Neural cell (in vitro differentiated cells): ENCODE measurements at regions not wholly inside any gene's neighbourhood (a gene's known extent, or its start where the extent isn't known, plus 50 kb on each side); places are given as distances from the start of the nearest gene placed in this dataset.

Source experiments
- H2AFZ ChIP-seq: fragments of 200-600, 300-800 bp; sonication (generic), shearing (Covaris generic); 2 replicates; pipeline ENCODE4 v1.6.0; 2014; ENCODE audit warnings: low read depth, mild to moderate bottlenecking, antibody characterized with exemption, low read length, moderate library complexity
- H3F3A ChIP-seq: fragments of 200-600 bp; shearing (Covaris generic); 2 replicates; pipeline ENCODE4 v1.6.1; 2016; ENCODE audit warnings: mild to moderate bottlenecking, moderate library complexity, mixed read lengths, antibody characterized with exemption, low read length; ENCODE audit not compliant: insufficient read depth, poor library complexity, severe bottlenecking
- H3K27ac ChIP-seq: fragments of 200-600, 300-800 bp; sonication (generic), shearing (Covaris generic); 2 replicates; pipeline ENCODE4 v1.5.1; 2014; ENCODE audit warnings: mild to moderate bottlenecking, low read length, moderate library complexity
- H3K27me3 ChIP-seq: fragments of 300-800, 200-600 bp; sonication (generic), shearing (Covaris generic); 2 replicates; pipeline ENCODE4 v1.6.0; 2014; ENCODE audit warnings: mild to moderate bottlenecking, low read depth, low read length, moderate library complexity; ENCODE audit not compliant: insufficient read depth
- H3K36me3 ChIP-seq: fragments of 300-800, 200-600 bp; sonication (generic), shearing (Covaris generic); 2 replicates; pipeline ENCODE4 v1.5.1; 2014; ENCODE audit warnings: mild to moderate bottlenecking, antibody characterized with exemption, low read length, moderate library complexity; ENCODE audit not compliant: insufficient read depth
- H3K4me2 ChIP-seq: fragments of 300-800, 200-600 bp; sonication (generic), shearing (Covaris generic); 2 replicates; pipeline ENCODE4 v1.6.0; 2014; ENCODE audit warnings: mild to moderate bottlenecking, low read length
- H3K4me3 ChIP-seq: fragments of 300-800, 200-600 bp; sonication (generic), shearing (Covaris generic); 2 replicates; pipeline ENCODE4 v1.5.1; 2014; ENCODE audit warnings: mild to moderate bottlenecking, low read length, moderate library complexity
- H3K79me2 ChIP-seq: fragments of 200-600 bp; shearing (Covaris generic); replicated peaks from 2 replicates; pipeline ENCODE4 v1.6.0; 2014; ENCODE audit warnings: mild to moderate bottlenecking, low read length, moderate library complexity; ENCODE audit not compliant: insufficient read depth
- H3K9ac ChIP-seq: fragments of 300-800, 200-600 bp; sonication (generic), shearing (Covaris generic); 2 replicates; pipeline ENCODE4 v1.6.1; 2016; ENCODE audit warnings: mild to moderate bottlenecking, low read length, mixed read lengths
- H3K9me2 ChIP-seq: fragments of 200-600 bp; shearing (Covaris generic); 2 replicates; pipeline ENCODE4 v1.6.1; 2016; ENCODE audit warnings: mild to moderate bottlenecking, low read length, mixed read lengths; ENCODE audit not compliant: insufficient read depth
- H3K9me3 ChIP-seq: fragments of 200-600, 300-800 bp; sonication (generic), shearing (Covaris generic); 2 replicates; pipeline ENCODE4 v1.6.1; 2016; ENCODE audit warnings: mild to moderate bottlenecking, mixed run types, low read length, moderate library complexity, mixed read lengths
- H4K20me1 ChIP-seq: fragments of 200-600 bp; shearing (Covaris generic); 2 replicates; pipeline ENCODE4 v1.6.1; 2016; ENCODE audit warnings: mild to moderate bottlenecking, mixed run types; ENCODE audit not compliant: insufficient read depth
- CTCF ChIP-seq: fragments of 450-650 bp; IDR thresholded peaks from 2 replicates; pipeline ENCODE4 v1.5.1; 2014; ENCODE audit warnings: antibody characterized with exemption, mild to moderate bottlenecking, moderate library complexity; ENCODE audit not compliant: poor library complexity, severe bottlenecking
- EP300 ChIP-seq: fragments of 450-650 bp; conservative IDR thresholded peaks from 2 replicates; pipeline ENCODE4 v1.6.1; 2014; ENCODE audit warnings: antibody characterized with exemption, mild to moderate bottlenecking, moderate library complexity; ENCODE audit not compliant: poor library complexity, severe bottlenecking
- EZH2 ChIP-seq: fragments of 200-600, 300-800 bp; shearing (Covaris generic), sonication (generic); IDR thresholded peaks from 2 replicates; pipeline ENCODE4 v1.6.1; 2014; ENCODE audit warnings: antibody characterized with exemption, low read length, borderline replicate concordance, mild to moderate bottlenecking; ENCODE audit not compliant: insufficient read depth, poor library complexity, severe bottlenecking
- MXI1 ChIP-seq: fragments of 450-650 bp; conservative IDR thresholded peaks from 2 replicates; pipeline ENCODE4 v1.6.1; 2014; ENCODE audit warnings: antibody characterized with exemption, mild to moderate bottlenecking; ENCODE audit not compliant: poor library complexity, severe bottlenecking
- POLR2AphosphoS5 ChIP-seq: IDR thresholded peaks from 2 replicates; pipeline ENCODE4 v1.6.1; 2012
- RAD21 ChIP-seq: fragments of 450-650 bp; conservative IDR thresholded peaks from 2 replicates; pipeline ENCODE4 v1.6.1; 2014; ENCODE audit warnings: antibody characterized with exemption, mild to moderate bottlenecking, moderate library complexity
- SMC3 ChIP-seq: fragments of 450-650 bp; conservative IDR thresholded peaks from 2 replicates; pipeline ENCODE4 v1.6.1; 2014; ENCODE audit warnings: antibody characterized with exemption, mild to moderate bottlenecking, moderate library complexity; ENCODE audit not compliant: poor library complexity
- TAF1 ChIP-seq: IDR thresholded peaks from 2 replicates; pipeline ENCODE4 v1.6.1; 2012; ENCODE audit warnings: low read depth
- TF ChIP-seq, protein P1 (sequence below): IDR thresholded peaks from 2 replicates; pipeline ENCODE4 v1.6.1; 2012; ENCODE audit warnings: borderline replicate concordance

- no peaks in the 10 kb centered on the region for H3K27me3 ChIP-seq
- no peak overlapping the region for H2AFZ ChIP-seq
- H3K9me3 ChIP-seq, result no peaks in the 10 kb centered on the region
- H3K4me3 ChIP-seq, result no peak overlapping the region
- TF ChIP-seq EZH2, result no peak
- no peak for TF ChIP-seq MXI1
- TF ChIP-seq, protein P1, sequence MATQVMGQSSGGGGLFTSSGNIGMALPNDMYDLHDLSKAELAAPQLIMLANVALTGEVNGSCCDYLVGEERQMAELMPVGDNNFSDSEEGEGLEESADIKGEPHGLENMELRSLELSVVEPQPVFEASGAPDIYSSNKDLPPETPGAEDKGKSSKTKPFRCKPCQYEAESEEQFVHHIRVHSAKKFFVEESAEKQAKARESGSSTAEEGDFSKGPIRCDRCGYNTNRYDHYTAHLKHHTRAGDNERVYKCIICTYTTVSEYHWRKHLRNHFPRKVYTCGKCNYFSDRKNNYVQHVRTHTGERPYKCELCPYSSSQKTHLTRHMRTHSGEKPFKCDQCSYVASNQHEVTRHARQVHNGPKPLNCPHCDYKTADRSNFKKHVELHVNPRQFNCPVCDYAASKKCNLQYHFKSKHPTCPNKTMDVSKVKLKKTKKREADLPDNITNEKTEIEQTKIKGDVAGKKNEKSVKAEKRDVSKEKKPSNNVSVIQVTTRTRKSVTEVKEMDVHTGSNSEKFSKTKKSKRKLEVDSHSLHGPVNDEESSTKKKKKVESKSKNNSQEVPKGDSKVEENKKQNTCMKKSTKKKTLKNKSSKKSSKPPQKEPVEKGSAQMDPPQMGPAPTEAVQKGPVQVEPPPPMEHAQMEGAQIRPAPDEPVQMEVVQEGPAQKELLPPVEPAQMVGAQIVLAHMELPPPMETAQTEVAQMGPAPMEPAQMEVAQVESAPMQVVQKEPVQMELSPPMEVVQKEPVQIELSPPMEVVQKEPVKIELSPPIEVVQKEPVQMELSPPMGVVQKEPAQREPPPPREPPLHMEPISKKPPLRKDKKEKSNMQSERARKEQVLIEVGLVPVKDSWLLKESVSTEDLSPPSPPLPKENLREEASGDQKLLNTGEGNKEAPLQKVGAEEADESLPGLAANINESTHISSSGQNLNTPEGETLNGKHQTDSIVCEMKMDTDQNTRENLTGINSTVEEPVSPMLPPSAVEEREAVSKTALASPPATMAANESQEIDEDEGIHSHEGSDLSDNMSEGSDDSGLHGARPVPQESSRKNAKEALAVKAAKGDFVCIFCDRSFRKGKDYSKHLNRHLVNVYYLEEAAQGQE, result no peak
- no peak for TF ChIP-seq EP300
- no peak for TF ChIP-seq SMC3
- TF ChIP-seq TAF1, result no peak
- TF ChIP-seq POLR2AphosphoS5, result no peak
- TF ChIP-seq CTCF, result no peak
- TF ChIP-seq RAD21, result no peak
- H3K4me2 ChIP-seq, result no peak overlapping the region
- H4K20me1 ChIP-seq, result no peaks in the 10 kb centered on the region
- no peaks in the 10 kb centered on the region for H3K9me2 ChIP-seq
- H3K27ac ChIP-seq, result no peak overlapping the region
- no peaks in the 10 kb centered on the region for H3K79me2 ChIP-seq
- no peak overlapping the region for H3K9ac ChIP-seq
- H3K36me3 ChIP-seq, result no peaks in the 10 kb centered on the region
- no peaks in the 10 kb centered on the region for H3F3A ChIP-seq
These were observed 77.8 kb downstream of the GCNT4 start for GRCh38 chr5:74974451-74975091.

GRCh38 chr5:74973694-74974093 lies 78.7 kb downstream of the GCNT4 start:
- H3K9me3 ChIP-seq, result no peaks in the 10 kb centered on the region
- no peaks in the 10 kb centered on the region for H4K20me1 ChIP-seq
- H3K36me3 ChIP-seq, result no peaks in the 10 kb centered on the region
- no peak overlapping the region for H3K4me3 ChIP-seq
- TF ChIP-seq TAF1, result no peak
- no peak for TF ChIP-seq EZH2
- no peak for TF ChIP-seq MXI1
- no peak for TF ChIP-seq SMC3
- TF ChIP-seq POLR2AphosphoS5, result no peak
- no peak for TF ChIP-seq RAD21
- TF ChIP-seq, protein P1, result no peak
- H3K4me2 ChIP-seq, result no peak overlapping the region
- H3K79me2 ChIP-seq, result no peaks in the 10 kb centered on the region
- H3K27ac ChIP-seq, result no peak overlapping the region
- no peak overlapping the region for H3K9ac ChIP-seq
- H3K27me3 ChIP-seq, result no peaks in the 10 kb centered on the region
- H3K9me2 ChIP-seq, result no peaks in the 10 kb centered on the region
- H2AFZ ChIP-seq, result no peak overlapping the region
- no peaks in the 10 kb centered on the region for H3F3A ChIP-seq
